ENCODE measurements at regions not wholly inside any gene's neighbourhood (a gene's known extent, or its start where the extent isn't known, plus 50 kb on each side); places are given as distances from the start of the nearest gene placed in this dataset.

GRCh38 chr2:102967451-102967850 is 205.6 kb downstream of the TMEM182 start:
- H3K4me3 ChIP-seq (ENCODE audit: low read depth, low read length) = no peak overlapping the region

GRCh38 chr2:102968375-102968774 is 206.5 kb downstream of the TMEM182 start:
- no peak for DNase-seq
- no peaks in the 10 kb centered on the region for H3K27me3 ChIP-seq (replicated peaks)
- in situ Hi-C loops (cut with HindIII; ENCODE audit: low pct_ligation_motif_present, low sequenced_read_pairs) = no loop called here
- no peak overlapping the region for H3K27ac ChIP-seq
- H3K4me3 ChIP-seq (ENCODE audit: low read depth, low read length) = no peak overlapping the region
- H3K36me3 ChIP-seq (replicated peaks) = no peaks in the 10 kb centered on the region
- no peak for TF ChIP-seq CTCF (IDR thresholded peaks at IDR 0.05; ENCODE audit: low read depth, low read length, missing control alignments)

More at GRCh38 chr2:102967451-102967850, 205.6 kb downstream of the TMEM182 start:
- Histone ChIP-seq H3K27ac (no peak overlapping the region), H3K36me3 (replicated peaks) (no peaks in the 10 kb centered on the region), H3K27me3 (replicated peaks) (no peaks in the 10 kb centered on the region)
- in situ Hi-C loops (cut with HindIII; ENCODE audit: low pct_ligation_motif_present, low sequenced_read_pairs) = no loop called here
- DNase-seq = no peak
- TF ChIP-seq CTCF (IDR thresholded peaks at IDR 0.05; ENCODE audit: low read depth, low read length, missing control alignments) = no peak

GRCh38 chr2:102971701-102972100 is 209.9 kb downstream of the TMEM182 start:
- Histone ChIP-seq H3K36me3 (replicated peaks) (no peaks in the 10 kb centered on the region), H3K27me3 (replicated peaks) (no peaks in the 10 kb centered on the region), H3K27ac (no peak overlapping the region), H3K4me3 (ENCODE audit: low read depth, low read length) (no peak overlapping the region)
- in situ Hi-C loops (cut with HindIII; ENCODE audit: low pct_ligation_motif_present, low sequenced_read_pairs) = no loop called here
- TF ChIP-seq CTCF (IDR thresholded peaks at IDR 0.05; ENCODE audit: low read depth, low read length, missing control alignments) = no peak
- DNase-seq = no peak

GRCh38 chr2:102975996-102976975 is 214.5 kb downstream of the TMEM182 start:
- no peak overlapping the region for H3K27ac ChIP-seq
- no peaks in the 10 kb centered on the region for H3K27me3 ChIP-seq (replicated peaks)
- no peak overlapping the region for H3K4me3 ChIP-seq (ENCODE audit: low read depth, low read length)
- H3K36me3 ChIP-seq (replicated peaks) = no peaks in the 10 kb centered on the region
- DNase-seq = no peak
- no peak for TF ChIP-seq CTCF (IDR thresholded peaks at IDR 0.05; ENCODE audit: low read depth, low read length, missing control alignments)
- in situ Hi-C loops (cut with HindIII; ENCODE audit: low pct_ligation_motif_present, low sequenced_read_pairs) = no loop called here

GRCh38 chr2:102977426-102978090 is 215.7 kb downstream of the TMEM182 start:
- no peak for DNase-seq
- no peaks in the 10 kb centered on the region for H3K27me3 ChIP-seq (replicated peaks)
- no peak for TF ChIP-seq CTCF (IDR thresholded peaks at IDR 0.05; ENCODE audit: low read depth, low read length, missing control alignments)
- H3K36me3 ChIP-seq (replicated peaks) = no peaks in the 10 kb centered on the region
- no peak overlapping the region for H3K4me3 ChIP-seq (ENCODE audit: low read depth, low read length)
- no peak overlapping the region for H3K27ac ChIP-seq
- in situ Hi-C loops (cut with HindIII; ENCODE audit: low pct_ligation_motif_present, low sequenced_read_pairs) = no loop called here

Data from brain microvascular endothelial cell (primary cell).